ENCODE measurements at regions not wholly inside any gene's neighbourhood (a gene's known extent, or its start where the extent isn't known, plus 50 kb on each side); places are given as distances from the start of the nearest gene placed in this dataset.

DNA sequence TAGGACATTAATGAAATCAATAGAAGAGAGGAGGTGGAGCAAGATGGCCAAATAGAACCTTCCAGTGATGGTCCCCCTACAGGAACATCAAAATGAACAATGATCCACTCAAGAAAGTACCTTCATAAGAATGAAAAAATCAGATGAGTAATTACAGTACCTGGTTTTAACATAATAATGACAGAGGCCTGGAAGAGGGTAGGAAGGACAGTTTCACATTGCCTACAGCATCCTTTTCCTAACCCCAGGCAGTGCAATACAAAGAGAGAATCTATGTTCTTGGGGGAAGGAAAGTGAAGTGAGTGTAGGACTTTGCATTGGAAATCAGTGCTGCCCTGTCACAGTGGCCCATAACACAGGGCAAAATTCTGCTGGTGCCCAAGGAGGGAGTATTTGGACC is 81.2 kb upstream of the SPTLC1 start:
- ATAC-seq (replicated peaks; ENCODE audit: extremely low read depth, poor library complexity, severe bottlenecking): no peak
- no peak overlapping the region for H3K27ac Mint-ChIP-seq (ENCODE audit: low read depth)
- peaks cover 6% of the 10 kb centered on the region for H3K9me3 Mint-ChIP-seq
- no peaks in the 10 kb centered on the region for H3K4me1 Mint-ChIP-seq
- DNase-seq (ENCODE audit: low spot score in 2 of 2): no peak
- no peak overlapping the region for H3K4me3 Mint-ChIP-seq
- H3K27me3 Mint-ChIP-seq: peaks cover 40% of the 10 kb centered on the region
- H3K36me3 Mint-ChIP-seq (ENCODE audit: insufficient read depth): no peaks in the 10 kb centered on the region

DNA sequence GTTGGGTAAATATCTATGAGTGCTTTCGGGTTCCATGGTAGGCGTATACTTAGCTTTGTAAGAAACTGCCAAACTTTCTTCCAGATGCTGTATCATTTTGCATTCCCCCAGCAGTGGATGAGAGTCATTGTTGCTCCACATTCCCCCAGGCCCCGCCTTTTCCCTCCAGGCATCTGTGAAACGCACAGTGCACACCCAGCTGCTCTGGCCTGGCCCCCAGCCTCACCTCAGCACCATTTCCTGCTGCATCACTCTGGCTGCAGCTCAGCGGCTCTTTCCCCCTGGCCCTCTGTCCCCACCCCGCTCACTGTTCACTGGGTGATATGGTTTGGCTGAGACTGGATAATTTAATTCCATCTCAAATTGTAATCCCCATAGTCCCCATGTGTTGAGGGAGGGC is 76.6 kb upstream of the SPTLC1 start:
- Mint-ChIP-seq H3K36me3 (ENCODE audit: insufficient read depth) (no peaks in the 10 kb centered on the region), H3K4me3 (no peak overlapping the region), H3K27me3 (peaks cover 39% of the 10 kb centered on the region), H3K27ac (ENCODE audit: low read depth) (no peak overlapping the region), H3K4me1 (no peaks in the 10 kb centered on the region), H3K9me3 (no peaks in the 10 kb centered on the region)
- DNase-seq (ENCODE audit: low spot score in 2 of 2) (no peak), ATAC-seq (replicated peaks; ENCODE audit: extremely low read depth, poor library complexity, severe bottlenecking) (no peak)

DNA sequence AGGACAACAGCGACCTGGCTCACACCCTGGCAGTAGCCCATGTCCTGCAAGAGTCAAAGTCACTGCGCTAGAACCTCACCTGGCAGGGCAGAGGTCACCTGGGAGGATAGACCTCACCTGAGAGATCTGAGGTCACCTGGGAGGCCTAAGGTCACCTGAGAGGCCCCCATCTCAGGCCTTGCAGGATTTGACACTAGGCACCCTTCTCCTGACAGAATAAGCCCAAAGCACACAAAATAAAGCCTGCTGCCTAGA is 75.2 kb upstream of the SPTLC1 start:
- Mint-ChIP-seq H3K4me1 (no peaks in the 10 kb centered on the region), H3K36me3 (ENCODE audit: insufficient read depth) (no peaks in the 10 kb centered on the region), H3K27me3 (peaks cover 32% of the 10 kb centered on the region), H3K27ac (ENCODE audit: low read depth) (no peak overlapping the region), H3K4me3 (no peak overlapping the region), H3K9me3 (no peaks in the 10 kb centered on the region)
- no peak for DNase-seq (ENCODE audit: low spot score in 2 of 2)
- no peak for ATAC-seq (replicated peaks; ENCODE audit: extremely low read depth, poor library complexity, severe bottlenecking)

DNA sequence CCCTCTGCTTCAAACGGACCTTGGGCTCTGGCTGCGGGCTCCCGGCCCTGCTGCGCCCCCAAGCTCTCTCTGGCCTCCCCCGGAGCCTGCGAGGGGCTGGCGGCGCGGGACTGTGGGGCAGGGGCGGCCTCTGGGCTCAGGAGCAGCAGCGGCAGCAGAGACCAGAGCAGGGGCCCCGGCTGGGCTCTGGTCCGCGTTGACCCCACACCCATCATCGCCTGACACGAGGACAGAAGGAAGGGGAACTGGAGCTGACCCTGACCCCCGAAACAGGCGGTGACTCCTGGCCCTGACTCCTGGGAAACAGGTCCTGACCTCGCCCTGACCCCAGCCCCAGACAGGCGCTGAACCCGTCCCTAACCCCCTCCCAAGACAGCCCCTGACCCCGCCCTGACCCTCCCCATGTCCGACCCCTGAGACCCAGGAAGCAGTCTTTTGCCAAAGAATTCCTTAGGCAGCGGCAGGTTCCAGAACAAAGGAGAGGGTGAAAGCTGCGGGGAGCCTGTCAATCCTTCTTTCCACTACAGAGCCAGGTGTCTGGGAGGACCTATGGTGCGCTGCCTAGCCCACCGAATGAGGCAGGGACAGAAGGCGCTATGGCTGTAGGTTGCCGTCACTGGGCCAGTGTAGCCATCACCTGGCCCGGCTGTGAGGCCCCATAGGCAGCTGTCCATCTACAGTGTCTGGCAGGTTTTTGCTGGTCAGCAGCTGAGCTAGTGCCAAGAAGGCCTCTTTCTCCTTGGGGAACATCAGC is 74.7 kb upstream of the SPTLC1 start:
- Mint-ChIP-seq H3K4me1 (no peaks in the 10 kb centered on the region), H3K9me3 (no peaks in the 10 kb centered on the region), H3K4me3 (no peak overlapping the region), H3K27me3 (peaks cover 27% of the 10 kb centered on the region), H3K36me3 (ENCODE audit: insufficient read depth) (no peaks in the 10 kb centered on the region), H3K27ac (ENCODE audit: low read depth) (no peak overlapping the region)
- DNase-seq (ENCODE audit: low spot score in 2 of 2) (no peak), ATAC-seq (replicated peaks; ENCODE audit: extremely low read depth, poor library complexity, severe bottlenecking) (no peak)

DNA sequence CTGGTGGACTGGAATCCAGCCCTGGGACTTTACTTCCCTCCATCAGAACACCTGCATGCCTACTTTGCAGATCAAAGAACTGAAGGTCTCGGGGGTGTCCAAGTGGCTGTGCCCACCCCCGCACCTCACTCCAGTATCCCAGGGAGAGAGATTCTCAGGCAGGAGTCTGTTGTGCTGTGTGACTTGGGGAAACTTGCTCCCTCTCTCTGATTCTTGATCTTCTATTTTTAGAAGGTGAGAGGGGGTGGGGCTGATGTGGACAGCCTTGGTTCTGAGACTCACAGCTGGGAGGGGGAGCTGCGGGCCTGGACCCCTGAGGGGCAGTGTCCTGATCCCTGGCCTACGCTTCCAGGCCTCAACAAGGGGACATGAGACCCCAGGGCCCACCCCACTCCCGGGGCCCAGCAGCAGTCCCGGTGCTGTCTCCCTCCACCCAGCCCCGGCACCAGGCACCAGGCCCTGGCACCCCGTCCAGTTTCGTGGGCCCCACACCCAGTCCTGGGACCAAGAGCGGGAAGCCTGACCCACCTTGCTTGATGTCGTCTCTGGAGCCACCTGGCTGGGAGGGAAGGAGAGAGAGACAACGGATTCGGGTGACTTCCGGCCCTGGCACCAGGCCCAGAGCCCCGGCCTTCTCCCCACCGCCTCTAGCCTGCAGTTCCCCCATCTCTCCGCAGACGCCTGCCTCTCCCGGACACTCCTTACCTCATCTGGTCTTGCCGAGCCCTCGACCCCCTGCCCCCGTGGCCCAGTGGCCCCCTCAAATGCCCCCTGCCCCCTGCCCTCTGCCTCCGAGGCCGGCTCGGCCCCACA is 74.0 kb upstream of the SPTLC1 start:
- Mint-ChIP-seq H3K27ac (ENCODE audit: low read depth) (no peak overlapping the region), H3K36me3 (ENCODE audit: insufficient read depth) (no peaks in the 10 kb centered on the region), H3K4me3 (no peak overlapping the region), H3K27me3 (peaks cover 27% of the 10 kb centered on the region), H3K9me3 (no peaks in the 10 kb centered on the region), H3K4me1 (no peaks in the 10 kb centered on the region)
- ATAC-seq (replicated peaks; ENCODE audit: extremely low read depth, poor library complexity, severe bottlenecking): no peak
- DNase-seq (ENCODE audit: low spot score in 2 of 2): no peak

DNA sequence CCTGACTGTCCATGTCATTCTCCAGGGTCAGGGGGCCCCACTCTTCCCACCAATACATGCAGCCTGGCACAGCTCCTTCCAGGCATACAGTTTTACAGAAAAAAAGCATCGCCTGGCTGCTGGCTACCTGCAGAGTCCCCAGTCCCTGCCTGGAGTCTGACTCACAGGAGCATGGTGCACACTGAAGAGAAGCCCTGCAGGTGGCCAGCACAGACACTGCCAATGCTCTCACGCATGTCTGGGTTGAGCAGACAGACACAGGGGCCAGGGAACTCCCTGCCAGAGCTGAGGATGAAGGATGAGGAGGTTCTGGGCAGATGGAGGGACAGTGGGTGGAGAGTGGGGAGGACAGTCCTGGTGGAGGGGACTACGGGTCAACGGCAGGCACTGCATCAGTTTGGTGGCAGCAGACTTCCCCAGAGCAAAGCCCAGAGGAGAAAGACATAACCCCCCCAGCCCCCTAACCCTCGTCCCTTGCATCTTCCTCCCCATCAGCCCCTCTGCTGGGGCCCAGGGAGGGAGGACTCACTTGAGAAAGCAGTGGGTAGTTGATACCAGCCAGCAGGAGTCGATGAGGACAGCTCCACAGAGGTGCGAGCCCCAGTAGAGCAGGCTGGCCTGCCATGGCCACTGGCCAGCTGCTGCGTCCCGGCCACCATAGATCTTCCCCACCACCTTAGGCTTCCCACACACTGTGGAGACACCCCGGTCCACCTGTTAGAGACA is 72.9 kb upstream of the SPTLC1 start:
- ATAC-seq (replicated peaks; ENCODE audit: extremely low read depth, poor library complexity, severe bottlenecking): no peak
- no peaks in the 10 kb centered on the region for H3K9me3 Mint-ChIP-seq
- H3K36me3 Mint-ChIP-seq (ENCODE audit: insufficient read depth): no peaks in the 10 kb centered on the region
- no peak overlapping the region for H3K4me3 Mint-ChIP-seq
- H3K27me3 Mint-ChIP-seq: peaks cover 22% of the 10 kb centered on the region
- DNase-seq (ENCODE audit: low spot score in 2 of 2): no peak
- no peak overlapping the region for H3K27ac Mint-ChIP-seq (ENCODE audit: low read depth)
- no peaks in the 10 kb centered on the region for H3K4me1 Mint-ChIP-seq

DNA sequence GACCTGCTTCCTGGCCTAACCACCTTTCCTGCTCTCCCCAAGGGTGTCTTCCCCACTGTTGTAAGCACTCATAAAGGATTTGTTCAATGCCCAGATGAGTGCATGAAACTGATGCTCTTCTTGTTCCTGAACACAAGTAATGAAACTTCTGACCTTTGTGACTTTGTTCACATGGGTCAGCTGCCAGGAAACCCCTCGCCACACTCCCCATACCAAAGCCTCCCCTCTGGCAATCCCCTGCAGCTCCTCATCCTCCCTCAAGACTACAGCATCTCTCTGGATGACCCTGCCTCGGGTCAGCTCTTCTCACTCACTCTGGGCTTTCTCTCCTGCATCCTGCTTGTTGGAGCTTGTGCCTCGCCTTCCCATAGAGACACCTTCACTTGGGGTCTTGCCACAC is 72.2 kb upstream of the SPTLC1 start:
- no peak for ATAC-seq (replicated peaks; ENCODE audit: extremely low read depth, poor library complexity, severe bottlenecking)

DNA sequence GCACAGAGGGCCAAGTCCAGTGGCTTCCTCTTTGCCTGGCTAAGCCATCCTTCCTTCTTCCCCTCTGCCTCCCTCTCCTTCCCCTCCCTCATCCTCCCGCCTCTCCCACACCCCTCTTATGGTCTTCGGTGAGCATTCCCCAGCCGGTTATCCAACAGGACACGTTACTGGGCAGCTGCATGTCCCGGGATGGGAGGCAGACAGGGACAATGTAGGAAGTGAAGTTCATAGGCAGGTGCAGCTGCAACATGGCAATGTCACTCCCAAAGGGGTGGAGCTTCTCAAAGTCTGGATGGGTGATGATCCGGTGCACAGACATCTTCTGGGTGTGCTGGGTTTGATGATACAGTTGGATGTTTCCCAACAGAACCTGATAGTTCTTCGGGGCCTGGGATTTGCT is 71.4 kb upstream of the SPTLC1 start:
- Mint-ChIP-seq H3K27ac (ENCODE audit: low read depth) (no peak overlapping the region), H3K9me3 (no peaks in the 10 kb centered on the region), H3K4me1 (no peaks in the 10 kb centered on the region), H3K4me3 (no peak overlapping the region), H3K36me3 (ENCODE audit: insufficient read depth) (no peaks in the 10 kb centered on the region), H3K27me3 (peaks cover 7% of the 10 kb centered on the region)
- ATAC-seq (replicated peaks; ENCODE audit: extremely low read depth, poor library complexity, severe bottlenecking) (no peak), DNase-seq (ENCODE audit: low spot score in 2 of 2) (no peak)

More for the DNA sequence above, 72.2 kb upstream of the SPTLC1 start:
- Mint-ChIP-seq H3K36me3 (ENCODE audit: insufficient read depth) (no peaks in the 10 kb centered on the region), H3K27ac (ENCODE audit: low read depth) (no peak overlapping the region), H3K4me3 (no peak overlapping the region), H3K9me3 (no peaks in the 10 kb centered on the region), H3K27me3 (peaks cover 14% of the 10 kb centered on the region), H3K4me1 (no peaks in the 10 kb centered on the region)
- no peak for DNase-seq (ENCODE audit: low spot score in 2 of 2)

DNA sequence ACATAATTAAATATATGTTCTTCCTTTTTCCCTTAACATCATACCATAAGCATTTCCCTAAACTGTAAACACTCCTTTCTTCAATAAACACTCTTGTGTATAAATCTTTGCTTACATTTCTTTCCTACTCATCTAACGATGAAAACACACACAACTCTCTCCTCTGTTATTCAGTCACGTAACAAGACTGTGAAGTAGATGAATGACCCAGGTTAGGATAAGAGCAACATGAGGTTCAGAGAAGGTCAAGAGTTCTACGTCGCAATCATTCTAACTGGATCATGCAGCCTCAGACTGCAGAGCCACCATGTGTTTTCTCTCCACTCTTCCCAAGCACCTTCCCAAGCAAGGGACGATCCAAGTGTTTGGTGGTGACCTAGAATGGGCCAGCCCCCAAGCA is 70.5 kb upstream of the SPTLC1 start:
- H3K9me3 Mint-ChIP-seq: no peaks in the 10 kb centered on the region
- ATAC-seq (replicated peaks; ENCODE audit: extremely low read depth, poor library complexity, severe bottlenecking): no peak

DNA sequence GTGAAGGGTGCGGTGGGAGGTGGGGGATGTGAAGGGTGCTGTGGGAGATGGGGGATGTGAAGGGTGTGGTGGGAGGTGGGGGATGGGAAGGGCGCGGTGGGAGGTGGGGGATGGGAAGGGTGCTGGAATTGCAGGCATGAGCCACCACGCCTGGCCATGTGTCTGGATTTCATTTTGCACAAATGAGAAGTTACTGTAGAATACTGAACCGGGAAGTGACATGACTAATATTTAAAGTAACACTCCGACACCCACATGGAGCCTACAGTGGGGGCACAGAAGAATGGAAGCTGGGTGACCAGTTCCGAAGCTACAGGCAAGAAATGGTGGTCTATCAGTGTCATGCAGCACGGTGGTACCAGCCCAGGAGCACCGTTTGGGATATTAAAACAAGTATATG is 69.9 kb upstream of the SPTLC1 start:
- H3K4me3 Mint-ChIP-seq: no peak overlapping the region
- H3K9me3 Mint-ChIP-seq: no peaks in the 10 kb centered on the region
- H3K4me1 Mint-ChIP-seq: no peaks in the 10 kb centered on the region
- no peak for ATAC-seq (replicated peaks; ENCODE audit: extremely low read depth, poor library complexity, severe bottlenecking)
- no peaks in the 10 kb centered on the region for H3K36me3 Mint-ChIP-seq (ENCODE audit: insufficient read depth)
- DNase-seq (ENCODE audit: low spot score in 2 of 2): no peak
- H3K27me3 Mint-ChIP-seq: peaks cover 6% of the 10 kb centered on the region
- no peak overlapping the region for H3K27ac Mint-ChIP-seq (ENCODE audit: low read depth)

More for the DNA sequence above, 70.5 kb upstream of the SPTLC1 start:
- Mint-ChIP-seq H3K4me3 (no peak overlapping the region), H3K36me3 (ENCODE audit: insufficient read depth) (no peaks in the 10 kb centered on the region), H3K4me1 (no peaks in the 10 kb centered on the region), H3K27ac (ENCODE audit: low read depth) (no peak overlapping the region), H3K27me3 (peaks cover 6% of the 10 kb centered on the region)
- no peak for DNase-seq (ENCODE audit: low spot score in 2 of 2)

DNA sequence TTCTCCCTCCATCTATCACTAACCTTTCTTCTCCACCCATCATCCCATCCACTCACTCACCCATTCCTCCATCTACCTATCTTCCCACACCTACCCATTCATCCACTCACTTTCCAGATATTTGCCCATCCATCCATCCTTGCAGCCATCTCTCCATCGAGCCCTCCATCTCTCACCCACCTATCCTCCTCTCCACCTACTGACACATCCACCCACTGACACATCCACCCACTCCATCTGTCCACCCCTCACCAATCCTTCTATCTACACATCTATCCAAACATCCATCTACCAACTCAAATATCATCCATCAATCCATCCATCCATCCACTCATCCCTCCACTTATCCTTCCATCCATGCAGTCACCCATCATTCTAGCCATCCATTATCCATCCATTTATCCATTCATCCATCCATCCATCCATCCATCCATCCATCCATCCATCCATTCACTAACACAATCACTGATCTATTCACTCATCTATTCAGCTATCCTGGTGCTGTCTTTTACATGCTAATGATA is 68.9 kb upstream of the SPTLC1 start:
- no peaks in the 10 kb centered on the region for H3K4me1 Mint-ChIP-seq
- ATAC-seq (replicated peaks; ENCODE audit: extremely low read depth, poor library complexity, severe bottlenecking): no peak

DNA sequence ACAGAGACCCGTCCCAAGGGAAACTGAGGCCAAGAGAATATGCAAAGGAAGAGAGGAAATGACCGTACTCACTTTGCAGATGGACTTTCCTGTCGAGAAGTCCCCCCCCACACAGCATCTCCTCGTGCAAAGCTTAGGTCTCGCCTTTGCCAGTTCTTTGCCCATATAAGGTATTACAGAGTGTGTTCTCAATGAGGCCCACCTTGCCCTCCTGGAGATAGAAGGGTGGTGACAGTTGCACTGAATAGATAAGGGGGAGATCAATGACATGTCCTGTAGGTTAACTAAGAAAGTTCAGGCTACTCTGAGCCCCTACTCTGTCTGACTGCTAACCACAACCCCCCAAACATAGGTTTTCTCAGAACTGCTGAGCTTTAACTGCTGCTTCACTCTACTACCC is 68.2 kb upstream of the SPTLC1 start:
- no peak for DNase-seq (ENCODE audit: low spot score in 2 of 2)
- Mint-ChIP-seq H3K4me3 (no peak overlapping the region), H3K27ac (ENCODE audit: low read depth) (no peak overlapping the region), H3K27me3 (peaks cover 6% of the 10 kb centered on the region), H3K9me3 (no peaks in the 10 kb centered on the region), H3K4me1 (no peaks in the 10 kb centered on the region), H3K36me3 (ENCODE audit: insufficient read depth) (no peaks in the 10 kb centered on the region)
- no peak for ATAC-seq (replicated peaks; ENCODE audit: extremely low read depth, poor library complexity, severe bottlenecking)

More for the DNA sequence above, 68.9 kb upstream of the SPTLC1 start:
- H3K36me3 Mint-ChIP-seq (ENCODE audit: insufficient read depth): no peaks in the 10 kb centered on the region
- peaks cover 6% of the 10 kb centered on the region for H3K27me3 Mint-ChIP-seq
- no peaks in the 10 kb centered on the region for H3K9me3 Mint-ChIP-seq
- H3K27ac Mint-ChIP-seq (ENCODE audit: low read depth): no peak overlapping the region
- DNase-seq (ENCODE audit: low spot score in 2 of 2): no peak
- no peak overlapping the region for H3K4me3 Mint-ChIP-seq

Measured in central memory CD8-positive, alpha-beta T cell (primary cell).